ENCODE measurements at regions not wholly inside any gene's neighbourhood (a gene's known extent, or its start where the extent isn't known, plus 50 kb on each side); places are given as distances from the start of the nearest gene placed in this dataset.

DNA sequence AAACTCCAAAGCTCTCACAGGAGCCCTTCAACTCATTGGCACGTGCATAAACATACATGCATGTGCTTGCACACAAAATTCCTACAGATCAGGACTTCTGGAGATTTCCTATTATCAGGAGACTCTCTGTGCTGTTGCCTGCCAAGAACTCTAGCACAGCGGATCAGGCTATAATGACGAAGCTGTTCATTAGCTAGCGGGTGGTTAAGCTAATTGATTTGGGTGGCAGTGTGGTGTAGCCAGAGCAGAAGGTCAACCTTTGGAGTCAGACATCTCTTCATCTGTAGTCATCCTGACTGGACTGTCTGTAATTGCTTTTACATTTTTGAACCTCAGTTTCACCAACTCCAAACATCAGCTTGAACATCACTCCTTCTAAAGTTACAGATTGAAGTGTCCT is 69.0 kb downstream of the KIF2B start:
- H3K9me3 Mint-ChIP-seq: peaks cover 0 to 21% (median 3%) of the 10 kb centered on the region in 3 donors
- H3K36me3 Mint-ChIP-seq: no peaks in the 10 kb centered on the region
- no peak overlapping the region for H3K27ac Mint-ChIP-seq
- H3K4me3 Mint-ChIP-seq: no peak overlapping the region
- H3K4me1 Mint-ChIP-seq: no peaks in the 10 kb centered on the region
- H3K27me3 Mint-ChIP-seq: no peaks in the 10 kb centered on the region

DNA sequence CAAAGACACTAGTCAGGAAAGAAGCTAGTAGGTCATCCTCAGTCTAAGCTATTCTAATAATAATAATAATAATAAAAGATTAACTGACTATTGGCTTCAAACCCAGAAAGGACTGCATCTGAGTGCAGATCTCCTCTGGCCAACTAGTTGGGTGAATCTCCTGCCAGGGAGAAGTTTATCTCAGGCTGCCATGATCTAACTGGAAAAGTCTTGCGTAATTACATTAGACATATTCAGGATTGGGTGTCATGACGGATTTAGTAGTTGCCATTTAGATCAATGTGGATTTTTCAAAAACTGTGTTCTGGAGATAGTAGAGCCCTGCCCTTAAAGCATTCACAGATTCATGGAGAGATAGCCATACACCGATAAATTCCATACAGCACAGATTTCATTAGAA is 69.5 kb downstream of the KIF2B start:
- Mint-ChIP-seq H3K9me3 (peaks cover 0 to 21% (median 3%) of the 10 kb centered on the region in 3 donors), H3K4me1 (no peaks in the 10 kb centered on the region), H3K36me3 (no peaks in the 10 kb centered on the region), H3K27me3 (no peaks in the 10 kb centered on the region), H3K4me3 (no peak overlapping the region), H3K27ac (no peak overlapping the region)

- Mint-ChIP-seq H3K36me3 (no peaks in the 10 kb centered on the region), H3K9me3 (peaks cover 3 to 16% (median 3%) of the 10 kb centered on the region in 3 donors), H3K4me3 (no peak overlapping the region), H3K27ac (no peak overlapping the region), H3K4me1 (no peaks in the 10 kb centered on the region), H3K27me3 (no peaks in the 10 kb centered on the region)
These were observed 71.9 kb downstream of the KIF2B start for GRCh38 chr17:53894591-53894990.

DNA sequence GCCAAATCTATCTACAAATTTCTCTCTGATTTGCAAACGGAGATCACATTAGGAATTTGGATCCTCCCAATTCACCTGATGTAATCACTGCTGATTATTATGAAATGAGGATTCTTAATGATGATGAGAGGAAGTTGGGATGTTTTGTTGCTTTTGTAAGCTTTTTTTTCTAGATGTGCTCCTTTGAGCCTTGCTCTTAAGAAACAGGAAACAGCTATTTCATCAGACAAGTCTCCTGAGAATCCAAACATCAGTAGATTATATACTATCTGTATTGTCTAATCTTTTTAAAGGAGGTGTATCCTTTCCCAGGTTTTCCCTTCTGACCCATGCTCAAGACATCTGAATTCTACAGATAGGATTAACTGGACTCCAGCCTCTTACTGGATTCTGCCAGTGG is 73.3 kb downstream of the KIF2B start:
- H3K4me3 Mint-ChIP-seq: no peak overlapping the region
- H3K4me1 Mint-ChIP-seq: no peaks in the 10 kb centered on the region
- H3K9me3 Mint-ChIP-seq: peaks cover 7 to 20% (median 7%) of the 10 kb centered on the region in 3 donors
- H3K27ac Mint-ChIP-seq: no peak overlapping the region
- H3K36me3 Mint-ChIP-seq: no peaks in the 10 kb centered on the region
- no peaks in the 10 kb centered on the region for H3K27me3 Mint-ChIP-seq

- Mint-ChIP-seq H3K4me3 (no peak overlapping the region), H3K27ac (no peak overlapping the region), H3K27me3 (no peaks in the 10 kb centered on the region), H3K9me3 (peaks cover 9 to 26% (median 24%) of the 10 kb centered on the region in 3 donors), H3K36me3 (no peaks in the 10 kb centered on the region), H3K4me1 (no peaks in the 10 kb centered on the region)
These were observed 78.2 kb downstream of the KIF2B start for GRCh38 chr17:53900951-53901350.

DNA sequence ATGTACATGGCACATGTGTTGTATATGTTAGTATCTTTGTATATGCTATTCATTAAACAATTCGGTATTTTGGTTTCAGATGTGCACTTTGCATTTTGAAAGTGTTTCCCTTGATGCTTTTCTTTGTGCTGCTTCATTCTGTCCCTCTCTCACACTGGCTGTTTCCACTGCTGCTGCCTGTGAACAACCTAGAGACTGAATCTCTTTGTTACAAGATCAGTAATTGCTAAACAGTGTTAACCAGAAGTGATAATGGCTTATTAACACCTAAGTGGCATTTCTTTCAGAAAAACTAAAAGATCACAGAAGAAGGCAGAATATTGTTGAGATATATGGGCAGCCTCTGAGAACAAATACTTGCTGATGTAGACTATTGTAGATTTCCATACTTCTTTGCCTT is 84.7 kb downstream of the KIF2B start:
- Mint-ChIP-seq H3K4me1 (peaks cover 0 to 1% (median 0%) of the 10 kb centered on the region in 3 donors), H3K4me3 (no peak overlapping the region), H3K9me3 (peaks cover 3 to 25% (median 14%) of the 10 kb centered on the region in 3 donors), H3K27me3 (no peaks in the 10 kb centered on the region), H3K36me3 (no peaks in the 10 kb centered on the region), H3K27ac (no peak overlapping the region)

DNA sequence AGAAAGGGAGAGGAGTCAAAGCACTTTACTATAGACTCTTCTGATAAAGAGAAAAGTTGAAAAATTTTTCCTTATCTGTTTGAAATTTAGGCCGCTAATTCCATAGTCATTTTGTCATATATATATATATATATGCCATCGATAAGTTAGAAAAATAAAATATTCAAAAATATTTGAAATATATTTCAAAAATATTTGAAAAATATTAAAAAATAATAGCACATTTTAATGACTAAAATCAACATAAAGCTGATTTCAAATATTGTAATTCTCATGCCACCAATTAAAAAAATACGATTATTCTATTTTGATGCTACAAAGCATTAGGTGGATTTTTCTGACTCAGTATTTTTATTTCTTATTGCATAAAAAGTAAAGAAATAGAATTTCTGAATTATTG is 87.1 kb downstream of the KIF2B start:
- H3K4me1 Mint-ChIP-seq: peaks cover 0 to 1% (median 0%) of the 10 kb centered on the region in 3 donors
- peaks cover 1 to 18% (median 7%) of the 10 kb centered on the region in 3 donors for H3K9me3 Mint-ChIP-seq
- H3K4me3 Mint-ChIP-seq: no peak overlapping the region
- H3K27ac Mint-ChIP-seq: no peak overlapping the region
- no peaks in the 10 kb centered on the region for H3K36me3 Mint-ChIP-seq
- no peaks in the 10 kb centered on the region for H3K27me3 Mint-ChIP-seq

- Mint-ChIP-seq H3K9me3 (peaks cover 1 to 6% (median 3%) of the 10 kb centered on the region in 3 donors), H3K27ac (no peak overlapping the region), H3K4me3 (no peak overlapping the region), H3K27me3 (no peaks in the 10 kb centered on the region), H3K36me3 (no peaks in the 10 kb centered on the region), H3K4me1 (peaks cover 0 to 1% (median 0%) of the 10 kb centered on the region in 3 donors)
These were observed 89.4 kb downstream of the KIF2B start for GRCh38 chr17:53912117-53912516.

GRCh38 chr17:53919356-53919755 is 96.6 kb downstream of the KIF2B start:
- Mint-ChIP-seq H3K4me3 (no peak overlapping the region), H3K27ac (no peak overlapping the region), H3K27me3 (no peaks in the 10 kb centered on the region), H3K36me3 (no peaks in the 10 kb centered on the region), H3K4me1 (no peaks in the 10 kb centered on the region), H3K9me3 (peaks cover 3 to 7% (median 4%) of the 10 kb centered on the region in 3 donors)

- H3K9me3 Mint-ChIP-seq: peaks cover 2 to 11% (median 6%) of the 10 kb centered on the region in 3 donors
- no peaks in the 10 kb centered on the region for H3K4me1 Mint-ChIP-seq
- no peaks in the 10 kb centered on the region for H3K36me3 Mint-ChIP-seq
- H3K27me3 Mint-ChIP-seq: no peaks in the 10 kb centered on the region
- no peak overlapping the region for H3K27ac Mint-ChIP-seq
- no peak overlapping the region for H3K4me3 Mint-ChIP-seq
These were observed 102.1 kb downstream of the KIF2B start for GRCh38 chr17:53924530-53925455.

- no peak overlapping the region for H3K27ac Mint-ChIP-seq
- no peak overlapping the region for H3K4me3 Mint-ChIP-seq
- H3K36me3 Mint-ChIP-seq: no peaks in the 10 kb centered on the region
- H3K4me1 Mint-ChIP-seq: no peaks in the 10 kb centered on the region
- no peaks in the 10 kb centered on the region for H3K27me3 Mint-ChIP-seq
- peaks cover 3 to 14% (median 5%) of the 10 kb centered on the region in 3 donors for H3K9me3 Mint-ChIP-seq
These were observed 109.7 kb downstream of the KIF2B start for GRCh38 chr17:53932386-53932785.

DNA sequence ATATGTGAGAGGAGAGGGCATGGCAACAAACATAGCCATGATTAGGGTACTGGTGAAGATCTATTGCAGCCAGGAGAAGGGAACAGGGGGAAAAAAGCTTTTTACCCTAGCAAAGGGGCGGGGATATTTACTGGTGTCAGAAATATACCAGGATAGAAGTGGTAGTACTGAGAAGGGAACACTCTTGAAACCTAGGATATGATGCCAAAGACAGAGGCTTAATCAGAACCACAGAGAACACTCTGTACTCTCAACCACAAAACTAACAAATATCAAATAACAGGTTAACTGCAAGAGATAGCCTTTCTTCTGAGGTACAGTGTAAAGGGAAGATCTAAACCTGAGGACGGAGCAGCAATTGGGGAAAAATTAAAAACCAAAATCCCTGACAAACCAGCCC is 112.2 kb downstream of the KIF2B start:
- Mint-ChIP-seq H3K4me3 (no peak overlapping the region), H3K9me3 (peaks cover 3 to 8% (median 7%) of the 10 kb centered on the region in 3 donors), H3K36me3 (no peaks in the 10 kb centered on the region), H3K4me1 (no peaks in the 10 kb centered on the region), H3K27me3 (no peaks in the 10 kb centered on the region), H3K27ac (no peak overlapping the region)

DNA sequence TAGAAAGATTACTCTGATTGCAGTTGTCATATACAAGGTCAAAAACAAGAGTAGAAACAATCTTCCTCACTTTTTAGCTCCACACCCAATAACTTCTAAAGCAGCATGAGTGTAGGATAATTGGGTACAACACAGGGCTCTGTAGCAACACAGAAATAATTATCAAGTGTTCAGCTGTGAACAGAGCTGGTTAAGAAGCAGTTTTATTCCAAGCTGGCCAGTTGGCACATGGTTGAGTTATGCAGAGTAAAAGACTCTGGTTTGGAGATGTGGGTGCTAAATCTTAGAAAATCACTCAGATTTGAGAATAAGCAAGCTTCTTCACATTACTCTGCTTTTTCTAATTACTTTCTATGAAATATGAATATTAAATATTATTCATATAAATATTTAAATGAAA is 118.5 kb downstream of the KIF2B start:
- Mint-ChIP-seq H3K36me3 (no peaks in the 10 kb centered on the region), H3K9me3 (peaks cover 2 to 5% (median 3%) of the 10 kb centered on the region in 3 donors), H3K27ac (no peak overlapping the region), H3K27me3 (no peaks in the 10 kb centered on the region), H3K4me1 (no peaks in the 10 kb centered on the region), H3K4me3 (no peak overlapping the region)

GRCh38 chr17:53942436-53942835 is 119.7 kb downstream of the KIF2B start:
- Mint-ChIP-seq H3K36me3 (no peaks in the 10 kb centered on the region), H3K27me3 (no peaks in the 10 kb centered on the region), H3K4me3 (no peak overlapping the region), H3K9me3 (peaks cover 0 to 5% (median 2%) of the 10 kb centered on the region in 3 donors), H3K27ac (no peak overlapping the region), H3K4me1 (no peaks in the 10 kb centered on the region)

GRCh38 chr17:53942898-53943297 is 120.2 kb downstream of the KIF2B start:
- Mint-ChIP-seq H3K4me3 (no peak overlapping the region), H3K27me3 (no peaks in the 10 kb centered on the region), H3K36me3 (no peaks in the 10 kb centered on the region), H3K27ac (no peak overlapping the region), H3K4me1 (no peaks in the 10 kb centered on the region), H3K9me3 (peaks cover 0 to 5% (median 2%) of the 10 kb centered on the region in 3 donors)

DNA sequence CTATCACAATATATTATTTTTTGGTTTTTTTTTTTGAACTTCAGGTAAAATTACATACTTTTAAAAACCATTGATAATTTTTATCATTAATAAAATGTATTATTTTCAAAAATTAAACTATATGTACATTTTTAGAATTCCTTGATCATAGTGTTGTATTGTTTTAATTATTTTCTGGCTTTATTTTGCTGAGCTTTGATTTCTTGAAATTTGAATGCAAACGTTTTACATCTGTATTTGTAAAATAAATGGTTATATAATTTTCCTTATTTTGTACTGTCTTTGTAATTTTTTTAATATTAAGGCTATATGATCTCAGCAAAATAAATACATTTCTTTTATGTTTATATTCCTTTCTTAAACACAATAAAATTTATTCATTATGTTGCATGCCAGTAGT is 125.6 kb downstream of the KIF2B start:
- Mint-ChIP-seq H3K27me3 (peaks cover 2% of the 10 kb centered on the region), H3K9me3 (peaks cover 1 to 13% (median 4%) of the 10 kb centered on the region in 3 donors), H3K4me3 (no peak overlapping the region), H3K27ac (no peak overlapping the region), H3K36me3 (no peaks in the 10 kb centered on the region), H3K4me1 (no peaks in the 10 kb centered on the region)
